GM18517 (cell line): ENCODE measurements at regions not wholly inside any gene's neighbourhood (a gene's known extent, or its start where the extent isn't known, plus 50 kb on each side); places are given as distances from the start of the nearest gene placed in this dataset.
"Not testable (repeated sequence)": the region's sequence is repeated elsewhere in the genome, so short reads cannot be mapped to it uniquely, and the experiment has no call there.

Experiments
- ATAC-seq: cut with Tn5 transposase; IDR thresholded peaks from one replicate; pipeline ENCODE4 v1.9.1; 2021; ENCODE audit warnings: mild to moderate bottlenecking, moderate library complexity; ENCODE audit not compliant: unreplicated experiment

GRCh38 chr1:81547912-81548303, 252.8 kb upstream of the ADGRL2 start:
- ATAC-seq: peak; percentile 74

- no peak for ATAC-seq
Observed at GRCh38 chr1:81547261-81547911, 253.3 kb upstream of the ADGRL2 start.

- ATAC-seq: no peak
Observed at GRCh38 chr1:81545734-81546133, 255.0 kb upstream of the ADGRL2 start.

DNA sequence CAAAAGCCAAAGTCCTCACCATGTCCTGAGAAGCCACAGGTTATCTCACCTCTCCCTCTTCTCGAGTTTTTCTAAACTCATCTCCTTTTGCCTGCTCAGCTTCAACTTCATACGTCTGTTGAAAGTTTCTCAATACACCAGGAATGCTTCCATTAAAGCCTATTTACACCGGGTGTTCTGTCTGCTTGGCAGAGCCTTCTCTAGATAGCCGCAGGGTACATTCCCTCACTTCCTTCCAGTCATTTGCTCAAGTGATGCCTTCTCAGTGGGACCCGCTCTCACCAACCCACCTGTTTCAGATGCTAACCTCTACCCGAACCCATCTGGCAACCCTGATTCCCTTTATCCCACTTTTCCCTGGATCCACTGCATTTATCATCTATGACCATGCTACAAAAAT, 257.0 kb upstream of the ADGRL2 start:
- no peak for ATAC-seq

DNA sequence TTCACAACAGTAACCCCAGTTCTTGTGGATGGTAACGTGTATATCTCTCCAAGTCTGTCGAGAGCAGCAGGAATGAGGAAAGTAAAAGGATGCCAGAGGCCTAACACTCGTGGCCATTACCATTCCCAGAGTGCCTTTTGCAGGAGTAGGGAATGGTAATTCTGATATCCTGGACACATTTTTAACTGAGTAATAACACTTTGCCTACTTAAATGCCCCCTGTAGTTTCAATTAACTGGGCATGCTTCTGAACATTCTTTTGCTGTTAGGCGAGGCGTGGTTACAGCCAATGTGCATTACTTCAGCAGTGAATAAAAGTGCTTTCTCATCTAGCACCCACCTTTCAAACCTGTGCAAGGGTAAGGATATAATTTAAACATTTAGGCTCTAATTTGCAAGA, 258.5 kb upstream of the ADGRL2 start:
- ATAC-seq: no peak

GRCh38 chr1:81540216-81540615, 260.5 kb upstream of the ADGRL2 start:
- no peak for ATAC-seq

- ATAC-seq: no peak
Observed at GRCh38 chr1:81529014-81529413, 271.7 kb upstream of the ADGRL2 start.

- no peak for ATAC-seq
Observed at GRCh38 chr1:81525085-81525484, 275.6 kb upstream of the ADGRL2 start.

GRCh38 chr1:81519987-81520386, 280.7 kb upstream of the ADGRL2 start:
- no peak for ATAC-seq

DNA sequence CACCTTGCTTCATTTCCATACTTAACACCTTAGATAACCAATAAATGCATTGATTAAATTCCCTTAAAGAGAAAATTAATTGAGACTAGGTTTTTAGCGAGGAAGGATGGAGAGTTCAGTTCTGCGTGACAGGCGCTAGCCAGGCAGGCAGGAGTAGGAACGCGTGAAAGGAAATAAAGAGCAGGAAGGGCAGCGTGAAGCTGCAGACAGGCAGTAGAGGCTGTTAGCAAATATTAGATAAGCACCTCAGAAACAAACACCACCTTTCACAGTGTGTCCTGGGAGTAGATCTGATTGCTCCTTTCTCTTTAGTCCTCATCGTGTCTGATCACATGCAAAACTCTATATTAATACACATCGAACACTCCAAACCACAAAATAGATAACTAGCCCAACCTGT, 282.7 kb upstream of the ADGRL2 start:
- ATAC-seq: no peak

GRCh38 chr1:81513796-81514354, 286.9 kb upstream of the ADGRL2 start:
- ATAC-seq: no peak

DNA sequence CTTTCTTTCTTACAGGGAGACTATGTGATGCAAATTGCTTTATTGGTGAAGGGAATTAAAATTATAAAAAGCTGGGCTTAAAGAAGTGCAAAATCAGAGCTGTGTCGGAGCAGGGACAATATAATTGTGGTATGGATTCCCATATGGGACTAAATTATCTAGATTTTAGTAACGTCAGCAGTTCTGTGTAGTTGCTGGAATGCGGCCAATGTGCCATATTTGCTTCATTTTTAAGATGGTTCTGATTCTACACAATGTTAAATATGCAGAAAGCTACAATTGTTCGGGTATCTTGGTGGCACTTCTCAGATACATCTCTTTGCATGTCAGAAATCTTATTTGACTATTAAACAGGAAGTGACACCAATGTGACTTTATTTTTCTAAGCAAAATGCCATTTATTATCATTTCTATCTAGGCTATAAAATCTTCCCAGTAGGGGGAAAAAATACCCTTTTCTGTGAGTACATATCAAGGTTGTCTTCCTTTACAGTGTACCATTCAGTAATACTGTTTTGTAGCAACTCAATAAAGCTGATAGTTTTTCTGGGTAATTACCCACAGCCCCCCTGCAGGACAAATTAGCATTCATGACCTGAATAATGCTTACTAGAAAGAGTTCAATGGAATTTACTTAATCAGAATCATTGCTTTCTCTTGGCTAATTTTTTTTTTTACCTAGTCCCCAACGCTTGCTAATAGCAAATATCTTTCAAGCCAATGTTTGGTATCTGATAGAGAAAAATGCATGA, 288.3 kb upstream of the ADGRL2 start:
- no peak for ATAC-seq

DNA sequence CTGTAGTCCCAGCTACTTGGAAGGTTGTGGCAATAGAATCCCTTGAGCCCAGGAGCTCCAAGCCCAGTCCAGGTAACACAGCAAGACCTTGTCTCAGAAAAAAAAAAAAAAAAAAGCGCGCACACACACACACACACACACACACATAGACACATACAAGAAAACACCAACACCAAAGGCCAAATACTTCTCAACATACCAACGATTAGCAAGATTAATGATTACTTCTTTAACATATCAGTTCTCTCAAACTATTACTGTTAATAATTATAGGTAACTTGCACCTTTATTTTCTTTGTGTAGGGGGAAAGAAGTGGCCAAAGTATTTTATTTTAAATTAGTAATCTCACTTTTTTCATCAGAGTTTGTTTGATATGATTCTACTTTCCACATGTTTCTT, 289.5 kb upstream of the ADGRL2 start:
- no peak for ATAC-seq

DNA sequence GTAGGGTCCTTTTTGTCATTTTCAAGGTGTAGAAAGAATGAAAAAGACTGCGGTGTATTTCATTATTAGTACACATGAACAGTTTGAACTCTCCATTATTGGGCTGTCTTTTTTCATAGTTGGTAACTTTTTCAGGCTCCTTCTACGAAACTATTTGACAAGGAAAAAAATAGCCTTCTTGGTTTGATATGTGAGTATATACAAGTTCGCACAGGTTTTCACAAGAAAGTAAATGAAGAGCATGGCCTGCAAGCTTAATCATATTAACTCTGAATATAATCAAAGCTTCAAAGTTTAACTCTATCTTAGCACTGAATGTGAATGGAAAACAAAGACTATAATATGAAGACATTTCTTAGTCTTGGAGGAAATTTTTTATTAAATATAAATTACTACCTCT, 290.0 kb upstream of the ADGRL2 start:
- no peak for ATAC-seq

DNA sequence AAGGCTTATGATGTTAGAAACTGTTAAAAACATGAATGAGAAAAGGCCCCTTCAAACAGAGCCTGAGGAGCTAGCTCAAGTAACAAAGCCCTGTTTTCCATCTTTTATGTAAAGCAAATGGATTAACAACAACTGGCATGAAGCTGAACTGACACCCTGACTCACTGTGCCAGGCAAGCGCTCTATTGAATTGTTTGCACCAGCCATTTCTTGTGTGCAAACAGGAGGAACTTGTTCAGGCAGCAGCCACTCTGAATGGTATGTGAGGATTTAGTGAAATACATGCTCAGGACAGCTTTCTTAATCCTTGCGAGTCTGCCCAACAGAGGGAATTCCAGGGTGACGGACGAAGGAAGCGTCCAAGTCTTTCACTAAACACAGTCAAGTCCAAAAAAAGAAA, 291.1 kb upstream of the ADGRL2 start:
- ATAC-seq: no peak

DNA sequence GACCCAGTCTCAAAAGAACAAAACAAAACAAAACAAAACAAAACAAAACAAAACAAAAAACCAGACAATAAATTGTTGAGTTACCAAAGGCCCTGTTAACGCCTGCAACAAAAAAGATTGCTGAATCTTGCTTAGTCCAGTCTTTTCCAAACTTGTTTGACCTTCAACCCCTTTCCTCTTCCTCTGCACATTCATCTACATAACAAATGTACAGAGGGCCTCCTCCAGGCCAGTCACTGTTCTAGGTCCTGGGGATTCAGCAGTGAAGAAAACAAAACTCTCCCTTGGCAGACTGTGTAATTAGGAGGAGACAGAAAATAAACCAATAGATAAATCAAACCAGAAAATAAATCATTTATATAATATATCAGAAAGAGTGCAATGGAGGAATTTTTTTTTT, 294.0 kb upstream of the ADGRL2 start:
- ATAC-seq: no peak

GRCh38 chr1:81505831-81506230, 294.9 kb upstream of the ADGRL2 start:
- ATAC-seq: peak; percentile 87

DNA sequence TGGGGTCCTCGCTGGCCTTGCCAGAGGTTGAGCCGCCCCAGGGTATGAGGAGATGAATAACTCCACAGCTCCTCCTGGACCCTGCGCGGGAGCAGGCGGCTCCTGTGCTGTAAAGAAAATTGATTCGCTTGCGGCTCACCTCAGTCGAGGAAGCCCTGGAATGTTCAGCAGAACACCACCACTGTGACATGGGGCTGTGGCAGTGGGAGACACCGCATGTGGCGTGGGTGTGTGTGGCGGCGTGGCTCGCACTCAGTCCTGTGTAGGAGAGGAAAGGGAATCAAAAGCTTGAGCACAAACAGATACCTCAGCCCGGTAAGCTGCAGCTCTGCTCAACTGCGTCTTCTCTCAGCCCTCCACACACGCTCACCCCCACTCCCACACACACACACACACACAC, 295.9 kb upstream of the ADGRL2 start:
- ATAC-seq: not testable (repeated sequence)

- ATAC-seq: not testable (repeated sequence)
Observed at GRCh38 chr1:81502705-81503104, 298.0 kb upstream of the ADGRL2 start.

DNA sequence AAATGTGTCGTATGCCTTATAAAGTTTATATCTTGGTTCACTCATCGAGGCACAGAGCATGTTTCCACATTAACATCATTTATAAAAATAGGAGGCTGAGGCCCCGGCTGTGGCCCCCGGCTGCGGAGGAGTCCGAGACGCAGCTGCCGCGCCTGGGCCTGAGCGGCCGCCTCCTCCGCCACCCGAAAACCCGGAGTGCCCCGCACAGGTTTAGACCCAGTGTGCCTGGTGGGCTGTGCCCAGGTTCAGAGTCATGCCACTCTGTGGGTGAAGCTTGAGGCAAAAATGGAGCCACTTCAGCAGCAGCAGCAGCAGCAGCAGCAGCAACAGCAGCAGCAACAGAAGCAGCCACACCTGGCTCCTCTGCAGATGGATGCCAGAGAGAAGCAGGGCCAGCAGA, 299.2 kb upstream of the ADGRL2 start:
- not testable (repeated sequence) for ATAC-seq

- no peak for ATAC-seq
Observed at GRCh38 chr1:81499487-81499886, 301.2 kb upstream of the ADGRL2 start.
